ENCODE measurements at regions not wholly inside any gene's neighbourhood (a gene's known extent, or its start where the extent isn't known, plus 50 kb on each side); places are given as distances from the start of the nearest gene placed in this dataset.

DNA sequence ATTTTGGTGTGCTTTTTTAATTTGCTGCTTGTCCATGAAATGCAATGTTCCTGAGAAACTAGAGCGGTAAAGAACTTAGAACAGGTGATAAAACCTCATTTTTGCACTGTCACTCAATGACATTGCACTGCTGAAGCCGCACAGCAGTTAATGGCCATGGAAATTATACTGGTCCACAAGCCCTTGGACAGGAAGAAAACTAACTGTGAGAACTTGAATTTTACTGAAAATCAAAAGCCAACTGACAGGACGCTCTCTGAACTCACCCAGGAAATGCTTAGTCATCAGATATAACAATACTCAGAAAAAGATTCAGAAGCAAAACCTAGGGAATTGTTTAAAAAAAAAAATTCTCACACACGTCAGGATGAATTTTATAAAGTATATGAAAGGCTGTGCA is 246.4 kb upstream of the SLC7A11 start:
- intact Hi-C loops (cut with DNase I): no loop called here
- DNase-seq: no peak
- H3K4me1 ChIP-seq (ENCODE audit: insufficient read depth): no peaks in the 10 kb centered on the region

DNA sequence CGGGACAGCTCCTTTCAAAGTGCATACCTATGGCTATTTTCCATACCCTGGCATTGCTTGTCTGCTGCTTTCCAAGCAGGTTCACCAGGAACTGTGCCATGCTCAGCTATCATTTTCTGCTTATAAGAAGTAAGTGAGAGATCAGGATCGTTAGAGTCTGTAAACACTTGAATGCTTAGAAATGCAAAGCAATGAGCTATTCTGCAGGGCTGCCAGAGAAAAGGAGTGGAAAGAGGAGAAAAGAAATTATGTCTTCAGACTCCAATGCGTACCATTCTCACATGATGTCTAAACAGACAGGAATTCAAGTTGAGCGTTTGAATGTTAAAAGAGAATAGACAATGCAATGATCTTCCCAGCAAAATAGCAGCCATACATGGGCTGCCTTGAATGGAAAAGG is 245.5 kb upstream of the SLC7A11 start:
- DNase-seq: no peak
- TF ChIP-seq POLR2A (IDR thresholded peaks at IDR 0.05) (no peak), EP300 (IDR thresholded peaks at IDR 0.05) (no peak)
- TF ChIP-seq, protein P1, sequence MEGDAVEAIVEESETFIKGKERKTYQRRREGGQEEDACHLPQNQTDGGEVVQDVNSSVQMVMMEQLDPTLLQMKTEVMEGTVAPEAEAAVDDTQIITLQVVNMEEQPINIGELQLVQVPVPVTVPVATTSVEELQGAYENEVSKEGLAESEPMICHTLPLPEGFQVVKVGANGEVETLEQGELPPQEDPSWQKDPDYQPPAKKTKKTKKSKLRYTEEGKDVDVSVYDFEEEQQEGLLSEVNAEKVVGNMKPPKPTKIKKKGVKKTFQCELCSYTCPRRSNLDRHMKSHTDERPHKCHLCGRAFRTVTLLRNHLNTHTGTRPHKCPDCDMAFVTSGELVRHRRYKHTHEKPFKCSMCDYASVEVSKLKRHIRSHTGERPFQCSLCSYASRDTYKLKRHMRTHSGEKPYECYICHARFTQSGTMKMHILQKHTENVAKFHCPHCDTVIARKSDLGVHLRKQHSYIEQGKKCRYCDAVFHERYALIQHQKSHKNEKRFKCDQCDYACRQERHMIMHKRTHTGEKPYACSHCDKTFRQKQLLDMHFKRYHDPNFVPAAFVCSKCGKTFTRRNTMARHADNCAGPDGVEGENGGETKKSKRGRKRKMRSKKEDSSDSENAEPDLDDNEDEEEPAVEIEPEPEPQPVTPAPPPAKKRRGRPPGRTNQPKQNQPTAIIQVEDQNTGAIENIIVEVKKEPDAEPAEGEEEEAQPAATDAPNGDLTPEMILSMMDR (IDR thresholded peaks at IDR 0.05): no peak
- 57 to 70% (median 67%) methylated on average over 4 of the region's 4 CpGs for WGBS, 3 donors
- Histone ChIP-seq H3K27me3 (no peaks in the 10 kb centered on the region), H3K36me3 (no peaks in the 10 kb centered on the region), H3K27ac (no peak overlapping the region), H3K4me1 (ENCODE audit: insufficient read depth) (no peaks in the 10 kb centered on the region), H3K9me3 (no peaks in the 10 kb centered on the region), H3K4me3 (no peak overlapping the region)
- intact Hi-C loops (cut with DNase I): no loop called here

More for the DNA sequence above, 246.4 kb upstream of the SLC7A11 start:
- H3K4me3 ChIP-seq: no peak overlapping the region
- no peaks in the 10 kb centered on the region for H3K36me3 ChIP-seq
- H3K27me3 ChIP-seq: no peaks in the 10 kb centered on the region
- TF ChIP-seq EP300 (IDR thresholded peaks at IDR 0.05) (no peak), POLR2A (IDR thresholded peaks at IDR 0.05) (no peak)
- TF ChIP-seq, protein P1 (IDR thresholded peaks at IDR 0.05): no peak
- no peaks in the 10 kb centered on the region for H3K9me3 ChIP-seq
- 80 to 92% (median 82%) methylated on average over 4 of the region's 4 CpGs for WGBS, 3 donors
- H3K27ac ChIP-seq: no peak overlapping the region

DNA sequence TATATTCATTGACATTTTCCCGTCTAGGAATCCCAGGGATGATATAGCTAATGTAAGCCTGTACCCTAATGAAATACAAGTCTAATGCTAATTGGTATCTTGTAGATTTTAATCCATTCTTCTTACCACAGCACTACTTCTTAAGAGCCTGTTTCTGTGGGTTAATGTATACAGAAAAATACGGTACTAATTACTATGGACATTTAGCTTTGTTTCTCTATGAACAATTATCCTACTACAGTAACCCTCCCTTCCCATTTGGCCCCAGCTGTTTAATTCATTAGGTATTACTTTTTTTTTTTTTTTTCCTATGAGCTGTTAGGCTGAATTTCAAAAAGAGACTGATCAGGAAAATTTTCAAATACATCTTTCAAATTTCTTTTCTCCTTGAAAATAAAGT is 245.1 kb upstream of the SLC7A11 start:
- no peak for DNase-seq
- Histone ChIP-seq H3K4me1 (ENCODE audit: insufficient read depth) (no peaks in the 10 kb centered on the region), H3K27me3 (no peaks in the 10 kb centered on the region), H3K36me3 (no peaks in the 10 kb centered on the region), H3K9me3 (no peaks in the 10 kb centered on the region), H3K27ac (no peak overlapping the region), H3K4me3 (no peak overlapping the region)
- no peak for TF ChIP-seq EP300 (IDR thresholded peaks at IDR 0.05)
- TF ChIP-seq, protein P1 (IDR thresholded peaks at IDR 0.05): no peak
- TF ChIP-seq POLR2A (IDR thresholded peaks at IDR 0.05): no peak
- WGBS, 3 donors: 30 to 37% (median 35%) methylated on average over 2 of the region's 2 CpGs
- intact Hi-C loops (cut with DNase I): no loop called here

DNA sequence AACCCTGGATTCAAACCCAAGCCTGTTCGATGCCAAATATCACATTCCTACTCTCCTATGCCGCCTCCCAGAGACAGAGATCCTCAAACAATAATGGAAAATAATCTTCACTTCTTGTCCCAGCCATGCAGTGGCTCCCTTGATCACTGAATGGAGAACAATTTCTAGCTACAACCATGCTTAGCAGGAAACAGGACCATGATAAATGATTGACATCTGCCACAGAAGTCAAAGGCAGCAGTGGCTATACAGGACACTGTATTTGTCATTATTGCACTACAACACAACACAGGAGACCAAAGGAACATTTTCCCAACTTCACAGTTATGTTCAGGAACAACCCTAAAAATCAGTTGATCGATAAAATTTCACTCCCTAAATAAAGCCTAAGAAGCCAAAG is 243.3 kb upstream of the SLC7A11 start:
- H3K4me1 ChIP-seq (ENCODE audit: insufficient read depth): no peaks in the 10 kb centered on the region
- intact Hi-C loops (cut with DNase I): no loop called here
- no peak overlapping the region for H3K4me3 ChIP-seq
- no peak overlapping the region for H3K27ac ChIP-seq
- no peaks in the 10 kb centered on the region for H3K27me3 ChIP-seq
- DNase-seq: no peak
- WGBS, 3 donors: 90 to 91% (median 90%) methylated on average over 3 of the region's 3 CpGs
- H3K36me3 ChIP-seq: no peaks in the 10 kb centered on the region
- no peak for TF ChIP-seq EP300 (IDR thresholded peaks at IDR 0.05)
- TF ChIP-seq, protein P1 (IDR thresholded peaks at IDR 0.05): no peak
- TF ChIP-seq POLR2A (IDR thresholded peaks at IDR 0.05): no peak
- H3K9me3 ChIP-seq: no peaks in the 10 kb centered on the region

- no peaks in the 10 kb centered on the region for H3K4me1 ChIP-seq (ENCODE audit: insufficient read depth)
- no peaks in the 10 kb centered on the region for H3K27me3 ChIP-seq
- no peak for DNase-seq
- WGBS, 3 donors: 81 to 87% (median 86%) methylated on average over 1 of the region's 1 CpG
- intact Hi-C loops (cut with DNase I): no loop called here
- H3K27ac ChIP-seq: no peak overlapping the region
- H3K4me3 ChIP-seq: no peak overlapping the region
- TF ChIP-seq POLR2A (IDR thresholded peaks at IDR 0.05) (no peak), EP300 (IDR thresholded peaks at IDR 0.05) (no peak)
- TF ChIP-seq, protein P1 (IDR thresholded peaks at IDR 0.05): no peak
- H3K9me3 ChIP-seq: no peaks in the 10 kb centered on the region
- H3K36me3 ChIP-seq: no peaks in the 10 kb centered on the region
Measured at GRCh38 chr4:138475116-138475515, 233.0 kb upstream of the SLC7A11 start.
